HEK293 (cell line): ENCODE measurements at regions not wholly inside any gene's neighbourhood (a gene's known extent, or its start where the extent isn't known, plus 50 kb on each side); places are given as distances from the start of the nearest gene placed in this dataset.

Experiments
- CTCF ChIP-seq: fragments of 450-650 bp; formaldehyde crosslinking; IDR thresholded peaks from 2 replicates; pipeline ENCODE4 v1.5.1; 2016; ENCODE audit warnings: missing biosample characterization, missing genetic modification characterization
- GLI4 ChIP-seq: fragments of 450-650 bp; formaldehyde crosslinking; IDR thresholded peaks from 2 replicates; pipeline ENCODE4 v1.5.1; 2016; ENCODE audit warnings: missing biosample characterization, missing genetic modification characterization
- REPIN1 ChIP-seq: fragments of 450-650 bp; formaldehyde crosslinking; IDR thresholded peaks from 2 replicates; pipeline ENCODE4 v1.5.1; 2017; ENCODE audit warnings: missing biosample characterization, missing genetic modification characterization, low read depth
- REST ChIP-seq: fragments of 450-650 bp; formaldehyde crosslinking; IDR thresholded peaks from 2 replicates; pipeline ENCODE4 v1.5.1; 2016; ENCODE audit warnings: missing biosample characterization, missing genetic modification characterization
- ZBTB1 ChIP-seq: fragments of 450-650 bp; formaldehyde crosslinking; IDR thresholded peaks from 2 replicates; pipeline ENCODE4 v1.5.1; 2016; ENCODE audit warnings: missing biosample characterization, missing genetic modification characterization
- ZNF133 ChIP-seq: fragments of 450-650 bp; formaldehyde crosslinking; IDR thresholded peaks from 2 replicates; pipeline ENCODE4 v1.5.1; 2016; ENCODE audit warnings: missing biosample characterization, missing genetic modification characterization
- ZNF16 ChIP-seq: fragments of 450-650 bp; formaldehyde crosslinking; IDR thresholded peaks from 2 replicates; pipeline ENCODE4 v1.5.1; 2016; ENCODE audit warnings: low read depth, missing biosample characterization, missing genetic modification characterization
- ZNF19 ChIP-seq: fragments of 450-650 bp; formaldehyde crosslinking; IDR thresholded peaks from 2 replicates; pipeline ENCODE4; 2016; ENCODE audit warnings: missing biosample characterization, missing genetic modification characterization, low read depth
- ZNF274 ChIP-seq, 2 experiments: fragments of 200-500 bp in 1 of 2; fragments of 450-650 bp in 1 of 2; sonication (Bioruptor generic) in 1 of 2; formaldehyde crosslinking in 1 of 2; IDR thresholded peaks; 2 replicates each; pipeline versions ENCODE4 v1.5.1 to v1.6.1; 2014 to 2016; ENCODE audit warnings: borderline replicate concordance in 1 of 2, inconsistent platforms in 1 of 2, low read length in 1 of 2, missing biosample characterization in 1 of 2, missing genetic modification characterization in 1 of 2
- ZNF311 ChIP-seq: fragments of 450-650 bp; formaldehyde crosslinking; IDR thresholded peaks from 2 replicates; pipeline ENCODE4 v1.5.1; 2017; ENCODE audit warnings: missing biosample characterization, missing genetic modification characterization, borderline replicate concordance
- ZNF580 ChIP-seq: fragments of 450-650 bp; formaldehyde crosslinking; IDR thresholded peaks from 2 replicates; pipeline ENCODE4 v1.5.1; 2016; ENCODE audit warnings: missing biosample characterization, missing genetic modification characterization
- ZNF626 ChIP-seq: fragments of 450-650 bp; sonication (Bioruptor Pico); formaldehyde crosslinking; IDR thresholded peaks from 2 replicates; pipeline ENCODE4 v1.5.1; 2018; ENCODE audit warnings: missing biosample characterization, missing genetic modification characterization, inconsistent platforms

GRCh38 chr18:41526054-41526453, 429.0 kb upstream of the PIK3C3 start:
- TF ChIP-seq ZNF16 (no peak), CTCF (tag by site-specific recombination) (no peak), GLI4 (tag by site-specific recombination) (no peak), REPIN1 (no peak), ZNF311 (no peak), REST (no peak), ZBTB1 (tag by site-specific recombination) (no peak), ZNF580 (tag by site-specific recombination) (no peak), ZNF274 (IDR thresholded peaks at IDR 0.05; ENCODE audit: low read length) (no peak), ZNF274 (tag by site-specific recombination; IDR thresholded peaks at IDR 0.05; ENCODE audit: borderline replicate concordance) (no peak), ZNF19 (no peak), ZNF133 (tag by site-specific recombination) (no peak), ZNF626 (tag by site-specific recombination) (no peak)
